H9 (cell line): ENCODE measurements at regions not wholly inside any gene's neighbourhood (a gene's known extent, or its start where the extent isn't known, plus 50 kb on each side); places are given as distances from the start of the nearest gene placed in this dataset.

Source experiments
- DNase-seq: peaks from one replicate; pipeline ENCODE4 v3.0.0-alpha.2; 2017
- H2AFZ ChIP-seq: one replicate; pipeline ENCODE4 v1.6.1; 2013; ENCODE audit warnings: mild to moderate bottlenecking, low read length, control low read depth, moderate library complexity
- H2AK5ac ChIP-seq: 2 replicates; pipeline ENCODE4 v1.6.1; 2013; ENCODE audit warnings: low read length, control low read depth, mixed read lengths; ENCODE audit not compliant: insufficient read length
- H2BK120ac ChIP-seq: one replicate; pipeline ENCODE4 v1.6.1; 2013; ENCODE audit warnings: low read depth, mild to moderate bottlenecking, low read length, control low read depth, inconsistent platforms; ENCODE audit not compliant: poor library complexity, severe bottlenecking
- H2BK12ac ChIP-seq: 2 replicates; pipeline ENCODE4 v1.6.1; 2013; ENCODE audit warnings: low read length, control low read depth, mixed read lengths, low read depth; ENCODE audit not compliant: insufficient read length
- H2BK15ac ChIP-seq: 2 replicates; pipeline ENCODE4 v1.6.1; 2013; ENCODE audit warnings: low read depth, low read length, control low read depth
- H2BK20ac ChIP-seq: one replicate; pipeline ENCODE4 v1.6.1; 2013; ENCODE audit warnings: low read depth, mild to moderate bottlenecking, low read length, control low read depth, inconsistent platforms; ENCODE audit not compliant: poor library complexity, severe bottlenecking
- H2BK5ac ChIP-seq: 2 replicates; pipeline ENCODE4 v1.6.1; 2013; ENCODE audit warnings: low read length, control low read depth, mixed read lengths; ENCODE audit not compliant: insufficient read length
- H3K14ac ChIP-seq: 2 replicates; pipeline ENCODE4 v1.6.1; 2013; ENCODE audit warnings: low read length, control low read depth; ENCODE audit not compliant: insufficient read depth
- H3K18ac ChIP-seq: 2 replicates; pipeline ENCODE4 v1.6.1; 2013; ENCODE audit warnings: low read depth, mild to moderate bottlenecking, mixed read lengths, low read length, control low read depth; ENCODE audit not compliant: insufficient read length
- H3K23ac ChIP-seq: 2 replicates; pipeline ENCODE4 v1.6.1; 2013; ENCODE audit warnings: low read length, control low read depth, mixed read lengths, low read depth; ENCODE audit not compliant: insufficient read length
- H3K23me2 ChIP-seq: 2 replicates; pipeline ENCODE4 v1.6.1; 2013; ENCODE audit warnings: low read depth, mild to moderate bottlenecking, mixed read lengths, low read length, control low read depth; ENCODE audit not compliant: insufficient read length, poor library complexity, severe bottlenecking
- H3K27ac ChIP-seq: 2 replicates; pipeline ENCODE4 v1.5.1; 2013; ENCODE audit warnings: low read length, control low read depth, mixed read lengths, low read depth; ENCODE audit not compliant: insufficient read length
- H3K27me3 ChIP-seq: 2 replicates; pipeline ENCODE4 v1.6.1; 2013; ENCODE audit warnings: low read length, control low read depth, inconsistent platforms; ENCODE audit not compliant: insufficient read depth
- H3K4ac ChIP-seq: 2 replicates; pipeline ENCODE4 v1.6.1; 2013; ENCODE audit warnings: low read depth, mild to moderate bottlenecking, control low read depth, inconsistent platforms, low read length, moderate library complexity
- H3K4me1 ChIP-seq: 2 replicates; pipeline ENCODE4 v1.6.1; 2013; ENCODE audit warnings: low read length, control low read depth, inconsistent platforms; ENCODE audit not compliant: insufficient read depth
- H3K4me2 ChIP-seq: 2 replicates; pipeline ENCODE4 v1.6.1; 2013; ENCODE audit warnings: low read length, control low read depth, mixed read lengths; ENCODE audit not compliant: insufficient read length, insufficient read depth
- H3K56ac ChIP-seq: 2 replicates; pipeline ENCODE4 v1.6.1; 2013; ENCODE audit warnings: low read depth, mild to moderate bottlenecking, mixed read lengths, low read length, control low read depth; ENCODE audit not compliant: insufficient read length
- H3K79me1 ChIP-seq: 2 replicates; pipeline ENCODE4 v1.6.1; 2013; ENCODE audit warnings: low read depth, mild to moderate bottlenecking, moderate library complexity, low read length, control low read depth, inconsistent platforms; ENCODE audit not compliant: insufficient read depth, poor library complexity, severe bottlenecking
- H3K79me2 ChIP-seq: 2 replicates; pipeline ENCODE4 v1.6.1; 2013; ENCODE audit warnings: low read length, control low read depth, inconsistent platforms; ENCODE audit not compliant: insufficient read depth
- H3K9ac ChIP-seq: 2 replicates; pipeline ENCODE4 v1.6.1; 2013; ENCODE audit warnings: low read length, control low read depth, mixed read lengths; ENCODE audit not compliant: insufficient read length; ENCODE audit errors: extremely low read depth
- H3K9me3 ChIP-seq: one replicate; pipeline ENCODE4 v1.6.1; 2013; ENCODE audit warnings: low read depth, low read length, inconsistent platforms; ENCODE audit not compliant: control insufficient read depth
- H3T11ph ChIP-seq: one replicate; pipeline ENCODE4 v1.6.1; 2013; ENCODE audit warnings: mild to moderate bottlenecking, low read length, control low read depth, inconsistent platforms
- H4K20me1 ChIP-seq: one replicate; pipeline ENCODE4 v1.6.1; 2013; ENCODE audit not compliant: control insufficient read depth, insufficient read length, insufficient read depth
- H4K5ac ChIP-seq: 2 replicates; pipeline ENCODE4 v1.6.1; 2013; ENCODE audit warnings: low read depth, mild to moderate bottlenecking, mixed read lengths, low read length, control low read depth; ENCODE audit not compliant: insufficient read length
- H4K8ac ChIP-seq: replicated peaks from 2 replicates; pipeline ENCODE4 v1.6.1; 2013; ENCODE audit warnings: low read length, control low read depth, mixed read lengths, low read depth; ENCODE audit not compliant: insufficient read length
- H4K91ac ChIP-seq: 2 replicates; pipeline ENCODE4 v1.6.1; 2013; ENCODE audit warnings: low read depth, mild to moderate bottlenecking, moderate library complexity, mixed read lengths, low read length, control low read depth; ENCODE audit not compliant: insufficient read length
- H3K27ac Mint-ChIP-seq, 3 experiments: 2 replicates in 2 of 3; 3 replicates in 1 of 3; pipeline ENCODE4 v1.8.0; 2020 to 2021; ENCODE audit warnings: mixed read lengths in 3 of 3, mild to moderate bottlenecking in 1 of 3, moderate library complexity in 1 of 3
- H3K27me3 Mint-ChIP-seq: 2 replicates; pipeline ENCODE4 v1.8.0; 2021; ENCODE audit warnings: low read depth, mild to moderate bottlenecking, moderate library complexity, mixed read lengths
- H3K36me3 Mint-ChIP-seq, 3 experiments: 2 replicates in 2 of 3; 3 replicates in 1 of 3; pipeline ENCODE4 v1.8.0; 2020 to 2021; ENCODE audit warnings: low read depth in 3 of 3, mixed read lengths in 3 of 3; ENCODE audit not compliant: insufficient read depth in 1 of 3
- H3K4me1 Mint-ChIP-seq, 2 experiments: 2 replicates each; pipeline ENCODE4 v1.8.0; 2020; ENCODE audit warnings: mixed read lengths in 2 of 2
- H3K4me3 Mint-ChIP-seq, 2 experiments: 2 replicates in 1 of 2; 3 replicates in 1 of 2; pipeline ENCODE4 v1.8.0; 2020 to 2021; ENCODE audit warnings: mild to moderate bottlenecking in 2 of 2, mixed read lengths in 2 of 2, moderate library complexity in 1 of 2
- H3K9me3 Mint-ChIP-seq, 2 experiments: 2 replicates in 1 of 2; 3 replicates in 1 of 2; pipeline ENCODE4 v1.8.0; 2020; ENCODE audit warnings: mild to moderate bottlenecking in 2 of 2, mixed read lengths in 2 of 2, moderate library complexity in 1 of 2
- CTCF ChIP-seq: fragments of 200-600 bp; sonication (generic); conservative IDR thresholded peaks from 3 replicates; pipeline ENCODE4 v1.8.0; 2021; ENCODE audit warnings: antibody characterized with exemption, mild to moderate bottlenecking
- WGBS: extraction: QIAGEN DNeasy Blood & Tissue Kit; methylation state at CpG from one replicate; pipeline ENCODE4 v1.1.7; 2013; ENCODE audit warnings: missing lambda C conversion rate, low lambda C conversion rate, mixed read lengths; ENCODE audit not compliant: insufficient read length; ENCODE audit errors: extremely low coverage; 5-methylcytosine and 5-hydroxymethylcytosine counted together

- H3K27me3 Mint-ChIP-seq: peaks cover 11% of the 10 kb centered on the region
- Histone ChIP-seq H3K23me2 (no peaks in the 10 kb centered on the region), H3K14ac (no peak overlapping the region), H3K9ac (no peak overlapping the region), H3K4me1 (no peaks in the 10 kb centered on the region), H3K4me2 (no peak overlapping the region), H3T11ph (no peak overlapping the region), H2AK5ac (no peak overlapping the region), H3K56ac (no peak overlapping the region), H2AFZ (no peak overlapping the region), H3K79me1 (no peaks in the 10 kb centered on the region), H3K27ac (no peak overlapping the region), H3K18ac (no peak overlapping the region), H3K79me2 (no peaks in the 10 kb centered on the region), H4K91ac (no peak overlapping the region), H2BK5ac (no peak overlapping the region), H3K23ac (no peak overlapping the region), H2BK15ac (no peak overlapping the region), H2BK12ac (no peak overlapping the region), H3K4ac (no peak overlapping the region), H4K5ac (no peak overlapping the region), H3K9me3 (no peaks in the 10 kb centered on the region), H4K20me1 (no peaks in the 10 kb centered on the region), H4K8ac (no peak overlapping the region), H2BK120ac (no peak overlapping the region), H3K27me3 (no peaks in the 10 kb centered on the region), H2BK20ac (no peak overlapping the region)
- H3K9me3 Mint-ChIP-seq: peaks cover 7 to 9% of the 10 kb centered on the region in 2 experiments; a peak in 4 of 5 replicates
- no peak overlapping the region for H3K4me3 Mint-ChIP-seq
- TF ChIP-seq CTCF: no peak
- H3K36me3 Mint-ChIP-seq: peaks cover 0 to 3% (median 0%) of the 10 kb centered on the region in 3 experiments; a peak in 3 of 7 replicates
- H3K27ac Mint-ChIP-seq: no peak overlapping the region
- no peak for DNase-seq
- no CpG with 5 or more reads among the region's 5 CpGs for WGBS
- peaks cover 0 to 4% of the 10 kb centered on the region in 2 experiments; a peak in 1 of 4 replicates for H3K4me1 Mint-ChIP-seq
Observed at GRCh38 chr1:30300669-30301068, 422.7 kb downstream of the MATN1 start.
